ENCODE measurements at regions not wholly inside any gene's neighbourhood (a gene's known extent, or its start where the extent isn't known, plus 50 kb on each side); places are given as distances from the start of the nearest gene placed in this dataset.

DNA sequence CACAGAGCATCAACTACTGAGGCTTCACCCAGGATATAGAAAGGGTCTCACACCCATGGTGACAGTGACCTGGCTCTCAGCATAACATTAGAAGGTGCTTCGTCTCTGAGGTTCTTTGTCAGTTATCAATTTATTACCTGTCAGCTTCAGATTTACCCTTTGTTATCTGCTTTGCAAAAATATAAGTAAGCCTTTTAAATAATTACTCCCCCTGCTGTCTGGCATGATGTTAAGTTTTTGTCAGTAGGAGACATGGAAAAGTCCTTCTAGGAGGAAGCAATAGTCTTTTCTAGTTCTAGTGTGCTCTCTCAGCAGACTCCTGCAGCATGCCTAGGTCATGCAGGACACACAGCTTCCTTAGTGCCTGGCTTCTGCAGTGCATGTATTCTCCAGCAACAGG is 149.9 kb downstream of the RDH14 start:
- TF ChIP-seq CTCF (conservative IDR thresholded peaks at IDR 0.05 in 1 of 2, IDR thresholded peaks at IDR 0.05 in 1 of 2; ENCODE audit: low read depth in 1 of 2, low read length in 2 of 2) = no peak
- no peak for TF ChIP-seq EZH2 (IDR thresholded peaks at IDR 0.05; ENCODE audit: low read length, missing control alignments)

Data from fibroblast of lung (primary cell).